Transverse colon (tissue), 3 donors: ENCODE measurements at regions not wholly inside any gene's neighbourhood (a gene's known extent, or its start where the extent isn't known, plus 50 kb on each side); places are given as distances from the start of the nearest gene placed in this dataset.

Experiments
- POLR2A ChIP-seq: fragments of 450-650 bp; IDR thresholded peaks from one replicate; pipeline ENCODE4 v1.6.1; 2016; ENCODE audit warnings: antibody characterized with exemption, mild to moderate bottlenecking, moderate library complexity
- TF ChIP-seq, protein P1 (sequence below), 5 experiments: fragments of 200-600 bp in 3 of 5; fragments of 450-650 bp in 2 of 5; sonication (generic) in 3 of 5; IDR thresholded peaks; 1 replicate in 2 of 5; 2 replicates in 3 of 5; pipeline ENCODE4 v1.5.1; 2016 to 2017; ENCODE audit warnings: antibody characterized with exemption in 5 of 5, inconsistent platforms in 3 of 5, mild to moderate bottlenecking in 2 of 5, moderate library complexity in 1 of 5

DNA sequence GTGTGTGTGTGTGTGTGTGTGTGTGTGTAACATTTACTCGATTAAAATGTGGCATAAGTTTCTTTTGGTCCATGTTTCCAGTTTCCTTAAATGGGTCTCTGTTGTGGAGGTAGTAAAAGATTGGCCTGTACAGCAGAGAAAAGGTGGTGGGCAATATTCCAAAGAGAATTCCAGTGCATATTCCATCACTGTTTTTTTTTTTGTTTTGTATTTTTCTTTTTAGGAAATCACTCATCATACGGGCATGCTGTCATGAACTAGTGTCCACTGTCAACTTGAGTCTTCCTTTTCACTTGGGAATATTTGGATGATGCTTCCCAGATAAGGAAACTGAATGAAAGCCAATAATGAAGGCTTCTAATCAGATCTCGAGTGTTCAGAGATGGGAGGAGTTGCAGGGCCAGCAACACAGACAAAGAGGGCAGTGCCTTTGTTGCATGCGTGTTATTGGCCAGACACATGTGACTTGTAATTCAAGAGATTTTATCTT, 95.2 kb upstream of the PDGFD start:
- TF ChIP-seq POLR2A, result no peak
- TF ChIP-seq, protein P1, sequence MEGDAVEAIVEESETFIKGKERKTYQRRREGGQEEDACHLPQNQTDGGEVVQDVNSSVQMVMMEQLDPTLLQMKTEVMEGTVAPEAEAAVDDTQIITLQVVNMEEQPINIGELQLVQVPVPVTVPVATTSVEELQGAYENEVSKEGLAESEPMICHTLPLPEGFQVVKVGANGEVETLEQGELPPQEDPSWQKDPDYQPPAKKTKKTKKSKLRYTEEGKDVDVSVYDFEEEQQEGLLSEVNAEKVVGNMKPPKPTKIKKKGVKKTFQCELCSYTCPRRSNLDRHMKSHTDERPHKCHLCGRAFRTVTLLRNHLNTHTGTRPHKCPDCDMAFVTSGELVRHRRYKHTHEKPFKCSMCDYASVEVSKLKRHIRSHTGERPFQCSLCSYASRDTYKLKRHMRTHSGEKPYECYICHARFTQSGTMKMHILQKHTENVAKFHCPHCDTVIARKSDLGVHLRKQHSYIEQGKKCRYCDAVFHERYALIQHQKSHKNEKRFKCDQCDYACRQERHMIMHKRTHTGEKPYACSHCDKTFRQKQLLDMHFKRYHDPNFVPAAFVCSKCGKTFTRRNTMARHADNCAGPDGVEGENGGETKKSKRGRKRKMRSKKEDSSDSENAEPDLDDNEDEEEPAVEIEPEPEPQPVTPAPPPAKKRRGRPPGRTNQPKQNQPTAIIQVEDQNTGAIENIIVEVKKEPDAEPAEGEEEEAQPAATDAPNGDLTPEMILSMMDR (IDR thresholded peaks at IDR 0.05), result no peak
